CD14-positive monocyte (primary cell): ENCODE measurements at regions not wholly inside any gene's neighbourhood (a gene's known extent, or its start where the extent isn't known, plus 50 kb on each side); places are given as distances from the start of the nearest gene placed in this dataset.

Experiments
- DNase-seq, 3 donors: peaks; one replicate each; pipeline ENCODE4 v3.0.0-alpha.2; 2011 to 2022
- H2AFZ ChIP-seq: 2 replicates; pipeline ENCODE4 v1.6.0; 2012; ENCODE audit warnings: mild to moderate bottlenecking, low read depth, low read length, inconsistent platforms; ENCODE audit not compliant: insufficient read depth, poor library complexity, severe bottlenecking
- H3K27ac ChIP-seq, 2 donors: 1 replicate in 1 of 2; 2 replicates in 1 of 2; pipeline ENCODE4 v1.5.1; 2012 to 2013; ENCODE audit warnings: low read length in 2 of 2, control low read depth in 1 of 2, inconsistent platforms in 1 of 2, low read depth in 1 of 2, mild to moderate bottlenecking in 1 of 2
- H3K27me3 ChIP-seq, 2 donors: one replicate each; pipeline versions ENCODE4 v1.6.0 to v1.6.1; 2011 to 2013; ENCODE audit warnings: low read length in 2 of 2; ENCODE audit not compliant: control insufficient read depth in 2 of 2, insufficient read depth in 2 of 2
- H3K36me3 ChIP-seq, 2 donors: replicated peaks in 1 of 2; 1 replicate in 1 of 2; 2 replicates in 1 of 2; pipeline versions ENCODE4 v1.5.1 to v1.6.1; 2012 to 2013; ENCODE audit warnings: low read length in 2 of 2, control low read depth in 1 of 2, inconsistent platforms in 1 of 2, mild to moderate bottlenecking in 1 of 2; ENCODE audit not compliant: insufficient read depth in 2 of 2, control insufficient read depth in 1 of 2
- H3K4me1 ChIP-seq, 2 donors: 1 replicate in 1 of 2; 2 replicates in 1 of 2; pipeline versions ENCODE4 v1.5.1 to v1.6.1; 2012 to 2013; ENCODE audit warnings: low read length in 2 of 2, control low read depth in 1 of 2, inconsistent platforms in 1 of 2, mild to moderate bottlenecking in 1 of 2, moderate library complexity in 1 of 2; ENCODE audit not compliant: insufficient read depth in 2 of 2, control insufficient read depth in 1 of 2
- H3K4me2 ChIP-seq: replicated peaks from 2 replicates; pipeline ENCODE3; 2012; ENCODE audit warnings: low read length, moderate library complexity, mild to moderate bottlenecking; ENCODE audit not compliant: poor library complexity, severe bottlenecking; ENCODE audit errors: extremely low read depth
- H3K4me3 ChIP-seq, 3 experiments: fragments of 200-600 bp in 1 of 3; sonication (generic) in 1 of 3; replicated peaks in 1 of 3; 1 replicate in 2 of 3; 2 replicates in 1 of 3; pipeline ENCODE4 v1.5.1; 2011 to 2013; ENCODE audit warnings: low read length in 3 of 3, mild to moderate bottlenecking in 3 of 3, control low read depth in 2 of 3, low read depth in 2 of 3, inconsistent platforms in 1 of 3, moderate library complexity in 1 of 3
- H3K79me2 ChIP-seq: 2 replicates; pipeline ENCODE4 v1.6.0; 2012; ENCODE audit warnings: mild to moderate bottlenecking, control low read depth, inconsistent platforms, low read length, moderate library complexity; ENCODE audit not compliant: insufficient read depth
- H3K9ac ChIP-seq: 2 replicates; pipeline ENCODE4 v1.6.0; 2017; ENCODE audit warnings: low read length, mild to moderate bottlenecking; ENCODE audit not compliant: insufficient read depth, poor library complexity, severe bottlenecking
- H3K9me3 ChIP-seq, 2 donors: replicated peaks in 1 of 2; 1 replicate in 1 of 2; 2 replicates in 1 of 2; pipeline versions ENCODE4 v1.5.1 to v1.6.1; 2012 to 2013; ENCODE audit warnings: low read length in 2 of 2, control low read depth in 1 of 2; ENCODE audit not compliant: control insufficient read depth in 1 of 2, insufficient read depth in 1 of 2
- H4K20me1 ChIP-seq: 2 replicates; pipeline ENCODE4 v1.6.0; 2012; ENCODE audit warnings: mild to moderate bottlenecking, low read length, control low read depth, moderate library complexity; ENCODE audit not compliant: insufficient read depth
- H3K27ac Mint-ChIP-seq, 7 donors: one replicate each; pipeline ENCODE4 v1.8.0; 2020; ENCODE audit warnings: mild to moderate bottlenecking in 7 of 7, mixed read lengths in 7 of 7, moderate library complexity in 6 of 7, inconsistent platforms in 2 of 7
- H3K27me3 Mint-ChIP-seq, 3 donors: one replicate each; pipeline ENCODE4 v1.8.0; 2021 to 2022; ENCODE audit warnings: low read depth in 3 of 3, mild to moderate bottlenecking in 3 of 3, mixed read lengths in 3 of 3, moderate library complexity in 3 of 3, inconsistent platforms in 1 of 3
- H3K36me3 Mint-ChIP-seq, 2 donors: one replicate each; pipeline ENCODE4 v1.8.0; 2020; ENCODE audit warnings: mixed read lengths in 2 of 2, inconsistent platforms in 1 of 2, mild to moderate bottlenecking in 1 of 2
- H3K4me1 Mint-ChIP-seq: one replicate; pipeline ENCODE4 v1.8.0; 2020; ENCODE audit warnings: mild to moderate bottlenecking, mixed read lengths
- H3K4me3 Mint-ChIP-seq, 2 donors: one replicate each; pipeline ENCODE4 v1.8.0; 2020; ENCODE audit warnings: mild to moderate bottlenecking in 2 of 2, mixed read lengths in 2 of 2, moderate library complexity in 1 of 2
- H3K9me3 Mint-ChIP-seq, 7 donors: one replicate each; pipeline ENCODE4 v1.8.0; 2020 to 2022; ENCODE audit warnings: mixed read lengths in 7 of 7, mild to moderate bottlenecking in 6 of 7, moderate library complexity in 6 of 7, inconsistent platforms in 2 of 7
- CTCF ChIP-seq: fragments of 200-600 bp; IDR thresholded peaks from one replicate; pipeline ENCODE4 v1.8.0; 2022; ENCODE audit warnings: antibody characterized with exemption, mild to moderate bottlenecking
- WGBS: methylation state at CpG from one replicate; pipeline ENCODE4 v1.1.5; 2013; ENCODE audit warnings: missing lambda C conversion rate; ENCODE audit not compliant: insufficient coverage; 5-methylcytosine and 5-hydroxymethylcytosine counted together
- intact Hi-C, 2 donors: fragments of 100-400 bp; cut with micrococcal nuclease; formaldehyde crosslinking; loops; one replicate each; pipeline versions ENCODE4 v1.15.0 to v1.15.1; 2023

DNA sequence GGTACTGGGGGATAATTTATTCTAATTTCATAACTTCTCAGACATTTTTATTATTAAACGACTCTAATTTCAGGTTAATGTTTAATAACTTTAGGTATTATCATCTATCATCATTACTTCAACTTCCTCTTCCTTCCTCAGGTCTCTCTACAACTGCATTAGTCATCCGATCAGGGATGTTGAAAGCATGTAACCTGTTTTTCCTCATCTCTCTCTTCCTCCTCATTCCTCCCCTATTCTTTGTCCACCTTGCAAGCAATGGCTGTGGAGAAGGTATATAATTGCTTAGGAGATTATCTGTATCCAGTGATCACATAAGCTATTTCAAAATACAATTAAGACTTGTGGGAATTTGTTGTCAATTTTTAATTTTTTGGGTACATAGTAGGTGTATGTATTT, 632.6 kb upstream of the DIAPH2 start:
- no peak overlapping the region for H3K4me3 ChIP-seq
- Mint-ChIP-seq H3K27ac (no peak overlapping the region), H3K4me1 (no peaks in the 10 kb centered on the region), H3K9me3 (peaks cover 0 to 7% (median 1%) of the 10 kb centered on the region in 7 donors), H3K36me3 (no peaks in the 10 kb centered on the region), H3K27me3 (no peaks in the 10 kb centered on the region), H3K4me3 (no peak overlapping the region)
- H3K9me3 ChIP-seq, result peaks cover 0 to 4% of the 10 kb centered on the region in 2 donors
- no peak for DNase-seq
- TF ChIP-seq CTCF, result no peak
- no peaks in the 10 kb centered on the region for H3K27me3 ChIP-seq
- H3K4me2 ChIP-seq, result no peak overlapping the region
- H4K20me1 ChIP-seq, result no peaks in the 10 kb centered on the region
- no peak overlapping the region for H3K9ac ChIP-seq
- no peak overlapping the region for H3K27ac ChIP-seq
- no peaks in the 10 kb centered on the region for H3K4me1 ChIP-seq
- WGBS, result no CpG with 5 or more reads among the region's 2 CpGs
- intact Hi-C loops, result no loop called here
- H3K79me2 ChIP-seq, result no peaks in the 10 kb centered on the region
- no peaks in the 10 kb centered on the region for H3K36me3 ChIP-seq
- no peak overlapping the region for H2AFZ ChIP-seq

DNA sequence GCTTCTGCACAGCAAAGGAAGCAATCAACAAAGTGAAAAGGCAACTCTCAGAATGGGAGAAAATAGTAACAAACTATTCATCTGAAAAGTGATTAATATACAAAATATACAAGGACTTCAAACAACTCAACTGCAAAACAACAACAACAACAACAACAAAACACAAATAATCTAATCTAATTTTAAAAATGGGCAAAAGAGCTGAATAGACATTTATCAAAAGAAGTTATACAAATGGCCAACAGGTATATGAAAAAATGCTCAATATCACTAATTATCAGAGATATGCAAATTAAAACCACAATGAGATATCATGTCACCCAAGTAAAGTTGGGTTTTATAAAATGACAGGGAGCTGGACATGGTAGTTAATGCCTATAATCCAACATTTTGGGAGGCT, 602.8 kb upstream of the DIAPH2 start:
- Mint-ChIP-seq H3K27me3 (peaks cover 0 to 1% (median 0%) of the 10 kb centered on the region in 3 donors), H3K4me3 (no peak overlapping the region), H3K36me3 (no peaks in the 10 kb centered on the region), H3K27ac (no peak overlapping the region), H3K4me1 (no peaks in the 10 kb centered on the region), H3K9me3 (peaks cover 0 to 5% (median 2%) of the 10 kb centered on the region in 7 donors)
- Histone ChIP-seq H2AFZ (no peak overlapping the region), H3K27ac (no peak overlapping the region), H3K9me3 (peaks cover 0 to 7% of the 10 kb centered on the region in 2 donors), H3K4me1 (no peaks in the 10 kb centered on the region), H3K9ac (no peak overlapping the region), H3K27me3 (no peaks in the 10 kb centered on the region), H3K4me2 (no peak overlapping the region), H4K20me1 (no peaks in the 10 kb centered on the region), H3K4me3 (no peak overlapping the region), H3K79me2 (no peaks in the 10 kb centered on the region), H3K36me3 (no peaks in the 10 kb centered on the region)
- intact Hi-C loops, result no loop called here
- no peak for TF ChIP-seq CTCF
- DNase-seq, result no peak
